GM11168 (cell line): ENCODE measurements at regions not wholly inside any gene's neighbourhood (a gene's known extent, or its start where the extent isn't known, plus 50 kb on each side); places are given as distances from the start of the nearest gene placed in this dataset.

Experiments
- in situ Hi-C: fragments of 300-500 bp; cut with MboI; formaldehyde crosslinking; loops from one replicate; pipeline ENCODE4 v1.12.0; 2022; ENCODE audit warnings: low sequenced_read_pairs; ENCODE audit not compliant: unreplicated experiment

DNA sequence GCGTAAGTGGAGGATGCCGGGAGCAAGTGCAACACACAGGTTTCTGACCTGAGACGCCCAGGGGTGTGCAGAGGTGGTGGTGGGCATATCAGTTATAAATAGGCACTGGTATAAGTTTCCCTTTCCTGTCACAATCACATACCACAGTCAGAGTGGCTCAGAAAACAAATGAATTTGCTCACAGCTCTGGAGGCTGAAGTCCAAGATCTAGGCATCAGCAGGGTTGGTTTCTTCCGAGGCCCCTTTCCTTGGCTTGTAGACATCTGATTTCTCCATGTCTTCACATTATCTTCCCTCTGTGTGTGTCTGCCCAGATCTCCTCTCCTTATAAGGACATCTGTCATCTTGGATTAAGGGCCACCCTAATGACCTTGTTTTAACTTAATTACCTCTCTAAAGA, 250.5 kb upstream of the TNRC6C start:
- in situ Hi-C loops, result no loop called here

DNA sequence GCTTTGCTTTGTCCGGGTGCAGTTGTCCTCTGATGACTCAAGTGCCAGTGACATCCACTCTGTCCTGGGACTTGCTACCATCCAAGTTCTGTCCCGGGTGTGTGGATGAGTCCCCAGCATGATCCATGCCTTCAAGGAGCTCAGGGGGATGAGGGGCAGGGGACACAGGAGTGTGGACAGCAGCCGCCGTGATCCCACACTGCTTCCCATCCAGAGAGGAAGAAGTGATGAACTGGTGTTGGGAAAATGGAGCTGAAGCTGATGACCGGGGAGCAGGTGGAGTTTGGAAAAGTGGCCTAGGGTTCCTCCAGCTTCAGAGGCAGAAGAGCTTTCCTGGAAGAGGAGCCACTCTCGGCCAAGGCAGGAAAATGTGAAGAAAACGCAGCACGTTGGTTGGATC, 249.6 kb upstream of the TNRC6C start:
- in situ Hi-C loops, result no loop called here

DNA sequence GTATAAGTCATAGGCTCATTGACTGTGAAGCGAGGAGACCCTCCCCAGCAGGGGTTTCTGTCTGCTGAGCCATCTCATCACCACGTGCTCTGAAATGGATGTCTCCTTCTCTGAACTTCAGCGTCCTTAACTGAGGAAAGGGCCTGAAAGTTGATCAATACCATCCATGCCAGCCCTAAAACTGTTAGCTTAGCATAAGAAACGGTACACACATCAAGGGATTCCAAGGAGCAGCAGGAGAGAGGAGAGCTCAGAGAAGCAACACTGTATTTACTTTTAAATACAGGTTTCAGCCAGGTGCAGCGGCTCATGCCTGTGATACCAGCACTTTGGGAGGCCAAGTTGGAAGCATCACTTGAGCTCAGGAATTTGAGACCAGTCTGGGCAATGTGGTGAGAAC, 248.9 kb upstream of the TNRC6C start:
- in situ Hi-C loops, result no loop called here

- in situ Hi-C loops, result no loop called here
These were observed 245.9 kb upstream of the TNRC6C start for GRCh38 chr17:77712578-77712977.

- in situ Hi-C loops, result no loop called here
These were observed 242.1 kb upstream of the TNRC6C start for GRCh38 chr17:77716289-77716926.

DNA sequence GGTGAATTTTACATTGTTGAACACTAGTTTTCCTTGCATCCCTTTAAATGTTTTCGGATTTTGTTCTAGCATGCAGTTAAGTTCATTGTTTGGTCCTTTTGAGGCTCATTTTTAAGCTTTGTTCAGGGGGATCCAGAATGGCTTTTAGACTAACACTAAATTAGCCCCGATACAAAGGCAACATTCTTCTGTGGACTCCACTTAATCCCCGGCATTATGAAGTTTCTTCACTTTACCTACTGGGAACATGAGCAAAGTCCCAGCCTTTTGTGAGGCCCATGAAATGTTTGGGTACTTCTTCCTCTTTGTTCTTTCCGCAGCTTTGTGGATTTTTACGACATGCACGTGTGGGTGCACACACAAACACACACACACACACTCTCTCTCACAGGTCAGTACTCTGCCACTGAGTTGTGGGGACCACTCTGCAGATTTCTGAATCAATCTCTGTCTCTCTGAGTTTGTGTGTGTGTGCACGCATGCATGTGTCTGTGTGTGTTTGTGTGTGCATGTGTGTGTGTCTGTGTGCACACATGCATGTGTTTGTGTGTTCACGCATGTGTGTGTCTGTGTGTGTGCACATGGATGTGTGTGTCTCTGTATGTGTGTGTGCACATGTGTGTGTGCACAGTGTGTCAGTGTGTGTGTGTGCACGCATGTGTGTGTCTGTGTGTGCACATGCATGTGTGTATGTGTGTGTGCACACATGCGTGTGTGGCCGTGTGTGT, 240.4 kb upstream of the TNRC6C start:
- in situ Hi-C loops, result no loop called here

GRCh38 chr17:77718669-77718961, 239.9 kb upstream of the TNRC6C start:
- in situ Hi-C loops, result no loop called here

DNA sequence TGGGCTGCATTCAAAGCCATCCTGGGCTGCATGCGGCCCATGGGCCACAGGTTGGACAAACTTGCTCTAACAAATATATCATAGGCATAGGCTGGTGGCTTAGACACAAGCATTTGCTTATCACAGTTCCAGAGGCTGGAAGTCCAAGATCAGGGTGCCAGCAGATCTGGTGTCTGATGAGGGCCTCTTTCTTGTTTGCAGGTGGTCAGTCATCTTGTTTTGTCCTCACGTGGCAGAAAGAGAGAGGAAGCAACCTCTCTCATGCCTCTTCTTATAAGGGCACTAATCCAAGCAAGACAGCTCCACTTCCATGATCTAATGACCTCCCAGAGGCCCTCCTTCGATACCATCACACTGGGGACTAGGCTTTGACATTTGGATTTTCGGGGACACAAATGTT, 238.7 kb upstream of the TNRC6C start:
- in situ Hi-C loops, result no loop called here

DNA sequence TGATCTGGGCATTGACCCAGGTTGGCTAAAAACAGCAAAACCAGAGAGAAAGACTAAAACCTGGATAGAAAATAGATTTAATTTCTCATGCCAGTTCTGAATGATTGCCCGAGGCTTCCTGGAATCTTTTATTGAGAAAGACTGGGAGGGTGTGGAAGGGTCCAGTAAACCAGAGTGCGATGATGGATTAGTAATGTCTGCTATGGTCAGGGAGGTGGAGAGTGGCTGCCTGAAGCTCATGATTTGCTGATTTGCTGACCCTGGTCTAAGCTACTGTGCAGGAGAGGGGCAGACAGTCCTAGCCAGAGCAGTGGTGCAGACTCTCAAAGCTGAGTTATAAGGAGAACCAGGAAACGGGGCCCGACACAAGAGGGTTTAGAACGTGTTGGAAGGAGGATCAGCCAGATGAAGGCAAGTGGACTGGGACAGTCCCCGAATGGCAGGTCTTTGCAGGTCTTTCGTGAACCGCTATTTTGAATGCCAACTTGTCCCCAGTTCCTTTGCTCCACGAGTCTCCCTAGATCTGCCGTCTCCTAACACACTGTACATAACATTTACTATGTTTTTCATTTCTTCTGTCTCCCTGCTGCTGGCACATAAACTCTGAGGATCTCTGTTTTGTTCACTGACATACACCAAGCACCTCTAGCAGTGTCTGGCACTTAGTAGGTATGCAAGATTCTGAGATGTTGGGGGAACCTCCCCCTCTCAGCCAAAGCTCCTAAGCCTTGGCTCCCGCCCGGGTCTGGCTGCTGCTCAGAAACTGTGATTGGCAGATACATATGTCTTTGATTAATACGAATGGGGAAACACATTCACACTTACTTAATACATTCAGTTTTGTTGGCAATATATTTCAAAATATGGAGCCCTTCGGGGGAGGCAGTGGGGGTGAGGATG, 237.3 kb upstream of the TNRC6C start:
- in situ Hi-C loops, result no loop called here

DNA sequence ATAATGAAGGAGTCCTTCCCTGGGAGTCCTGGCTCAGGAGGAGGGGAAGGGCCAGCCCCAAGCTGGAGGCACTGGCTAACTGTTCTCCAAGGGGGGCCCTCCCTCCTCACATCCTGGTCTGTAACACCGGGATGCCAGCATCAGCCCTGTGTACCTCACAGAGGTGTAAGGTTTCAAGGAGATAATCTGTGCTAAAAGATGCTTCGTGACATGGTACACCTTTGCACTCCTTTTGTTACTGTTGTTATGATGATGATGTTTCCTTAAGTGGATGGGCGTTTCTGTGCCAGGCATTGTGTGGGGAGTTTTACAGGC, 236.7 kb upstream of the TNRC6C start:
- in situ Hi-C loops, result no loop called here

DNA sequence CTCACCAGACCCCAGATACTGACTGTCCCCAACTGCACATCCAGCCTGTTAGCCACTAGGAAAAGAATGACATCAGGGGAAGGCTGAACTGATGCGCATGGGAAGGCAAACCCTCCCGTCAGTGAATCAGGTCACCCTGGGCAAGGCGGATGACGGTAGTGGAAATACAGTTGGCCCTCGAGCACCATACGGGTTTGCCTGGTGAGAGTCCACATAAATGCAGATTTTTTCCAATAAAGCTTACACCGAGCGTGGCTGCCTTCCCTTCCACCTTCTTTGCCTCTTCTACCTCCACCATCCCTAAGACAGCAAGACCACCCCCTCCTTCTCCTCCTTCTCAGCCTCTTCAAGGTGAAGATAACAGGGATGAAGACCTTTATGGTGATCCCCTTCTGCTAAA, 236.1 kb upstream of the TNRC6C start:
- in situ Hi-C loops, result no loop called here

DNA sequence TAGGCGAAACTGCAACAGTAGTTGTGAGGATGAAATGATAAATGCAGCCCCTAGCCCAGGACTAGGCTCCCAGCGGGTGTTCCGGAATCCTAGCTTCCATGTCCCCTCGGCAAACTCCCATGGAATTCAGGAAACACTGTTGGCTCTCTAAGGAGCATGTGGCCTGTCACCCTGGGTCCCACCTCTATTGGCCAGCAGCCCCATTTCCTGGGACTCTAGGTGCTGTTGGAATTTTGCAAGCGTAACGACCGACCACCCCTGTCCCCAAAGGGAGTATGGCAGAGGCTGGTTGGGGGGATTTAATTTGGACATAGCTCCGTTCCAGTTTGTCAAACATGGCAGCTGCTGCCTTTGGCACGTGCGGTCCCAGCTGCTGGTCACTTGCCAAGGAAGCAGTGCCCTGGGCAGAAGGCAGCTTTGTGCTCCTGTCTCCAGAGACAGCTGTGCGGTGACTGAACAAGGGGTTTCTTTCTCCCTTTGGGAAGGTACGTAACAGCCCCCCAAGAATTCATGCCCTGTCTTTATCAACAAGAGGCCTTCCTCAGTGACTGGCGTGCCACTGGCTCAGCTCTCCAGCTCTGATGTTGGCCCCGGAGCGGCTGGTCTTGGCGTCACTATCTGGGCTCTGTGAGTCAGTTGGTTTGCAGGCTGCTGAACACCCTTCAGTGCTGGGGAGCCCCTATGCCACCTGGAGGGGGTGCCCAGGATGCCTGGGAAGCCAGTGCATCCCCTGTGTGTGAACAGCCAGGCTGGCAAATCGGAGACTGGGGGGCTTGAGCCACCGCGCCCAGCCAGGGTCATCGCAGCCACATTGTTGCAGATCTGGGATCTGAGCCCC, 235.2 kb upstream of the TNRC6C start:
- in situ Hi-C loops, result no loop called here

- in situ Hi-C loops, result no loop called here
These were observed 234.3 kb upstream of the TNRC6C start for GRCh38 chr17:77723909-77724875.

DNA sequence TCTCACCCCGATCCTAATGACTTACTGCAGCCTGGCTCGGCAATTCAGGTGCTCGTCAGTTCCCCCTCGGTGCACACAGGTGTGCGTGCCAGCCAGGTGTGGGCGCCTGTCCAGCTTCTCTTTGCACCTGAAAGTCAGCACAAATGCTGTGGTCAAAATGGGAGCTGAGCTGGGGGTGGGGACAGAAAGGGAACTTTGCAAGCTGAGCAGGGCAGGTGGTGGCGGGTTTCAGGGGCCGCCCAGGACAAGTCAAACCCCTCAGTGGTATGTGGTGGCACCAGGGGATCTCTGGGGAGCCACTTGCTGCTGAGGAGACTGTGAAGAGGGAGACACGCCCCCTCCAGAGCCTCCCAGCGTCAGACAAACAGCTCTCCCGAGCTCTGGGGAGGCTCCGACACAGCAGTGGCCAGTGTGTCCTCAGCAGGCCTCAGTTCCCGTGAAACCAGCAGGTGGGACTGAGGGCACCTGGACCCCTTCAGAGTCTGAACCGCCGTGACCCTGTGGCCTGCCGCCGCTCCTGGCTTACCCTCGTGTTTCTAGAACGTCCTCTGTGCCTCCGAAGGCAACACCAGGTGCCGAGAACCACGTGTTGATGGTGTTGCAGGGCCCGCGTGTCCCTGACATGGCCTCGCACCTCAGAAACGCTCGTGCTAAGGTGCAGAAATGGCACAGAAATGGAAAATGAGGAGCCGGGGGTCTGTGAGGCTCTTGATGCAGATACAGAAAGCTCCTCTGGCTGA, 233.5 kb upstream of the TNRC6C start:
- in situ Hi-C loops, result no loop called here

GRCh38 chr17:77725846-77726245, 232.7 kb upstream of the TNRC6C start:
- in situ Hi-C loops, result no loop called here

GRCh38 chr17:77726549-77727006, 231.9 kb upstream of the TNRC6C start:
- in situ Hi-C loops, result no loop called here

GRCh38 chr17:77727037-77727615, 231.4 kb upstream of the TNRC6C start:
- in situ Hi-C loops, result no loop called here

- in situ Hi-C loops, result no loop called here
These were observed 230.1 kb upstream of the TNRC6C start for GRCh38 chr17:77728474-77728795.

GRCh38 chr17:77728871-77729270, 229.6 kb upstream of the TNRC6C start:
- in situ Hi-C loops, result no loop called here
